ENCODE measurements at regions not wholly inside any gene's neighbourhood (a gene's known extent, or its start where the extent isn't known, plus 50 kb on each side); places are given as distances from the start of the nearest gene placed in this dataset.

DNA sequence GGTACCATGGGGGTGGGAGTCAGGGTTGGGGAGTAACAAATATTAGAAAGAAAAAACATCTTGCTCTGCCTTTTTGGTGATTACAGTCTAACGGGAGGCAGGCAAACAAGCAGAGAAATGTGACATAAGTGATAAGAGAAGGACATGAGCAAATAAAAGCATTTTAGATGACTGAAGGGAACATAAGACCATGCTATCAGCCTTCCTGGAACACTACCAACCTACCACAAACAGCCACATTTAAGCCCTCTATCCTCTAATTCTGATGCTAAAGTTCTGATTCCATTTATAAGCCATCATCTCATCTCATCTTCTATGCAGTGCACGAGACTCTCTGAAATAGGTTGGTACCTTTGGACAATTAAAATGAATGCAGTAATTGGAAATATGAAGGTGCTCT lies 243.4 kb upstream of the P2RY1 start:
- no peak overlapping the region for H3K27ac Mint-ChIP-seq
- WGBS (ENCODE audit: extremely low coverage, insufficient read length, low lambda C conversion rate): no CpG with 5 or more reads among the region's 2 CpGs

More for the DNA sequence above, 243.4 kb upstream of the P2RY1 start:
- Histone ChIP-seq H3K4me2 (ENCODE audit: insufficient read depth, insufficient read length, low read length) (no peak overlapping the region), H2BK5ac (ENCODE audit: insufficient read length, low read length) (no peak overlapping the region), H4K5ac (ENCODE audit: insufficient read length, low read depth, low read length) (no peak overlapping the region), H3K18ac (ENCODE audit: insufficient read length, low read depth, low read length) (no peak overlapping the region), H3K27ac (ENCODE audit: insufficient read length, low read depth, low read length) (no peak overlapping the region), H2AFZ (ENCODE audit: low read length) (no peak overlapping the region), H3K79me1 (ENCODE audit: insufficient read depth, low read depth, low read length, poor library complexity, severe bottlenecking) (no peaks in the 10 kb centered on the region), H4K8ac (replicated peaks; ENCODE audit: insufficient read length, low read depth, low read length) (no peak overlapping the region), H3K56ac (ENCODE audit: insufficient read length, low read depth, low read length) (no peak overlapping the region), H4K20me1 (ENCODE audit: control insufficient read depth, insufficient read depth, insufficient read length) (no peaks in the 10 kb centered on the region), H3K9ac (ENCODE audit: extremely low read depth, insufficient read length, low read length) (no peak overlapping the region), H3K23ac (ENCODE audit: insufficient read length, low read depth, low read length) (no peak overlapping the region), H3K79me2 (ENCODE audit: insufficient read depth, low read length) (no peaks in the 10 kb centered on the region), H4K91ac (ENCODE audit: insufficient read length, low read depth, low read length) (no peak overlapping the region), H3K4me1 (ENCODE audit: insufficient read depth, low read length) (peaks cover under 1% of the 10 kb centered on the region; the same call in 1 of the 2 replicates), H2BK20ac (ENCODE audit: low read depth, low read length, poor library complexity, severe bottlenecking) (no peak overlapping the region), H2BK12ac (ENCODE audit: insufficient read length, low read depth, low read length) (no peak overlapping the region), H3K23me2 (ENCODE audit: insufficient read length, low read depth, low read length, poor library complexity, severe bottlenecking) (no peaks in the 10 kb centered on the region), H2BK120ac (ENCODE audit: low read depth, low read length, poor library complexity, severe bottlenecking) (no peak overlapping the region), H3K27me3 (ENCODE audit: insufficient read depth, low read length) (no peaks in the 10 kb centered on the region), H3K4ac (ENCODE audit: low read depth, low read length) (no peak overlapping the region), H3K14ac (ENCODE audit: insufficient read depth, low read length) (no peak overlapping the region), H2BK15ac (ENCODE audit: low read depth, low read length) (no peak overlapping the region), H2AK5ac (ENCODE audit: insufficient read length, low read length) (no peak overlapping the region), H3T11ph (ENCODE audit: low read length) (no peak overlapping the region), H3K9me3 (ENCODE audit: control insufficient read depth, low read depth, low read length) (no peaks in the 10 kb centered on the region)
- Mint-ChIP-seq H3K4me1 (peaks cover 7 to 10% of the 10 kb centered on the region in 2 experiments), H3K36me3 (ENCODE audit: insufficient read depth in 1 of 3, low read depth in 3 of 3) (no peaks in the 10 kb centered on the region; a peak in 1 of 7 replicates), H3K4me3 (no peak overlapping the region), H3K9me3 (no peaks in the 10 kb centered on the region), H3K27me3 (ENCODE audit: low read depth) (no peaks in the 10 kb centered on the region; the same call in 1 of the 2 replicates)
- no peak for DNase-seq
- TF ChIP-seq, protein P1, sequence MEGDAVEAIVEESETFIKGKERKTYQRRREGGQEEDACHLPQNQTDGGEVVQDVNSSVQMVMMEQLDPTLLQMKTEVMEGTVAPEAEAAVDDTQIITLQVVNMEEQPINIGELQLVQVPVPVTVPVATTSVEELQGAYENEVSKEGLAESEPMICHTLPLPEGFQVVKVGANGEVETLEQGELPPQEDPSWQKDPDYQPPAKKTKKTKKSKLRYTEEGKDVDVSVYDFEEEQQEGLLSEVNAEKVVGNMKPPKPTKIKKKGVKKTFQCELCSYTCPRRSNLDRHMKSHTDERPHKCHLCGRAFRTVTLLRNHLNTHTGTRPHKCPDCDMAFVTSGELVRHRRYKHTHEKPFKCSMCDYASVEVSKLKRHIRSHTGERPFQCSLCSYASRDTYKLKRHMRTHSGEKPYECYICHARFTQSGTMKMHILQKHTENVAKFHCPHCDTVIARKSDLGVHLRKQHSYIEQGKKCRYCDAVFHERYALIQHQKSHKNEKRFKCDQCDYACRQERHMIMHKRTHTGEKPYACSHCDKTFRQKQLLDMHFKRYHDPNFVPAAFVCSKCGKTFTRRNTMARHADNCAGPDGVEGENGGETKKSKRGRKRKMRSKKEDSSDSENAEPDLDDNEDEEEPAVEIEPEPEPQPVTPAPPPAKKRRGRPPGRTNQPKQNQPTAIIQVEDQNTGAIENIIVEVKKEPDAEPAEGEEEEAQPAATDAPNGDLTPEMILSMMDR (conservative IDR thresholded peaks at IDR 0.05): no peak

Measured in H9 (cell line).